GM21526 (cell line): ENCODE measurements at regions not wholly inside any gene's neighbourhood (a gene's known extent, or its start where the extent isn't known, plus 50 kb on each side); places are given as distances from the start of the nearest gene placed in this dataset.

Experiments used
- ATAC-seq: cut with Tn5 transposase; IDR thresholded peaks from one replicate; pipeline ENCODE4 v1.9.1; 2021; ENCODE audit warnings: moderate library complexity; ENCODE audit not compliant: unreplicated experiment, low FRiP score

GRCh38 chr15:100718075-100718980 is 115.9 kb downstream of the ASB7 start:
- no peak for ATAC-seq

- no peak for ATAC-seq
These were observed 118.1 kb downstream of the ASB7 start for GRCh38 chr15:100720406-100720967.

GRCh38 chr15:100721758-100722550 is 119.6 kb downstream of the ASB7 start:
- ATAC-seq = no peak

- ATAC-seq = no peak
These were observed 120.3 kb downstream of the ASB7 start for GRCh38 chr15:100722551-100723314.

- ATAC-seq = no peak
These were observed 121.0 kb downstream of the ASB7 start for GRCh38 chr15:100723315-100723801.

GRCh38 chr15:100725121-100726069 is 123.0 kb downstream of the ASB7 start:
- ATAC-seq = no peak

- ATAC-seq = no peak
These were observed 123.7 kb downstream of the ASB7 start for GRCh38 chr15:100726070-100726420.

- ATAC-seq = no peak
These were observed 124.2 kb downstream of the ASB7 start for GRCh38 chr15:100726421-100727190.

- no peak for ATAC-seq
These were observed 125.0 kb downstream of the ASB7 start for GRCh38 chr15:100727291-100727851.

- ATAC-seq = no peak
These were observed 126.2 kb downstream of the ASB7 start for GRCh38 chr15:100728371-100729201.

- ATAC-seq = no peak
These were observed 127.1 kb downstream of the ASB7 start for GRCh38 chr15:100729461-100729860.

GRCh38 chr15:100730129-100730528 is 127.7 kb downstream of the ASB7 start:
- no peak for ATAC-seq

- ATAC-seq = no peak
These were observed 128.4 kb downstream of the ASB7 start for GRCh38 chr15:100730655-100731266.

GRCh38 chr15:100731267-100732152 is 129.1 kb downstream of the ASB7 start:
- ATAC-seq = no peak

GRCh38 chr15:100732211-100733055 is 130.0 kb downstream of the ASB7 start:
- no peak for ATAC-seq
